ENCODE measurements at regions not wholly inside any gene's neighbourhood (a gene's known extent, or its start where the extent isn't known, plus 50 kb on each side); places are given as distances from the start of the nearest gene placed in this dataset.
"Not testable (repeated sequence)": the region's sequence is repeated elsewhere in the genome, so short reads cannot be mapped to it uniquely, and the experiment has no call there.

DNA sequence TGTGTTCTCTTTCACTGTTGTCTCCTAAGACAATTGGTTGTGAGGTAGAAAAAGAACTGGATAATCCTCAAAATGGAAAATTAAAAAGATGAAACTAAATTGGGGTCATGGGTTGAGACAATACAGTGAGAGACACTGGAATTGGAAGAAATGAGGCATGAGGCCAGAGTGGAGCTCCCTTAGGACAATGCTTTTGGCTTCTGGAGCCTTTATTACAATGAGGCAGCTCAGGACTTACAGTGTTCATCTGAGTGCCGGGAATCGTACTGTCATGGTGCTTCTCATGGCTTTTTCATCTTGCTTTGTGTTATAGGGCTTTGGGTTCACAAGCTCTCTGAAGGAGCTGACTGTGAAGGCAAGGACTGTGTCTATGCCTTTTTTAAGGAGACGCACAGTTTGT lies 293.5 kb downstream of the SOX2 start:
- DNase-seq, result no peak

DNA sequence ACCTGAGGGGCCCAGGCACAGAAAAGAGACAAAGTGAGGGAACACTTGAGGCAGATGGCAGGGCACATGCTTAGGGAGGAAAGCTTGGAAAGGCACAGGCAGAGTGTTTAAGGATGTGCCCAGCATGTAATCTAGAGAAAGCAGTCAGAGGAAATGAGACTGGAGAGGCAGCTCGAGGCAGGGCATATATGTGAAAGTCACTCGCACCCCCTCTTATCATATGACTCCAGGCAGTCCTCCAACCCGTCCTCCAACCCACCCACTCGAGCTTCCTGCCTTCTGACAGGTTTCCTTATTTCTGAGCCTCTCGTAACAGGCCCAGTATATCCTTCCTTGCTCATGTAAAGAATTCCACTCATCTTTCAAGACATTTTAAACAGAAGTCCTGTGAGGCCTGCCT lies 294.0 kb downstream of the SOX2 start:
- DNase-seq, result no peak

DNA sequence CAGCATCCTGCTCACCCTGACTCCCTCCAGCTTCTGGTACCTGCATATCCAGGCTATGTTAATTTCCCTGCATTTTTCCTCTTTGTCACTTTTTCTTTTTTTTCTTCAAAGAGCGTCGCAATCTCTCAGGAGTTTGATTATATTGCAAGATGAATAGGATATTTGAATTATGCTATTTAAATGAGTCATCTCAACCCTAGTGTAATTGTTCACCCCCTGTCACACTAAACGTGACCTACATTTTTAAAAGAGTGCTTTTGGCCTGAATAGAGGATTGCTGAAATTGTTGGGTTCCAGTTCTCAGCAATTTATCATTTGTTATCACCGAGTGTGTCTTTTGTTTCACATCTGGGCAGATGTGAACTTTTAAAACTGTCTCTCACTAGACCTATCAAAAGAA lies 294.7 kb downstream of the SOX2 start:
- DNase-seq, result no peak

DNA sequence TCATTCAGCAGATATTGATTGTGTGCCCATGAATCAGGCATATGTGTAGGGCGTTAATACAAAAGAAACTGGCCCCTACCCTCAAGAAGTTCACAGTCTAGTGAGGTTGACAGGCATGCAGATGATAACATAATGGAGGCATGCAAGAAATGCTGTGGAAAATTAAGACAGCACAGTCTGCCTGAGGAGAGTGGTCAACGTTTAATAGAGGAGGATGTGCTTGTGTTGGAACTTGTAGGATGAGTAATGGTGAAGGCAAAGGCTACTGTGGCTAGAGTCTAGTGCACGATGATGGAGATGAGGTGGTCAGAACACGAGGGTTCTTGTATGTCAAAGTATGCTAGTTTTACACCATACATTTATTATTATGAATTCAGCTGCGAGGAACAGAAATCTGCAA lies 295.7 kb downstream of the SOX2 start:
- DNase-seq, result no peak

GRCh38 chr3:182018361-182018760 lies 306.6 kb downstream of the SOX2 start:
- no peak for DNase-seq

DNA sequence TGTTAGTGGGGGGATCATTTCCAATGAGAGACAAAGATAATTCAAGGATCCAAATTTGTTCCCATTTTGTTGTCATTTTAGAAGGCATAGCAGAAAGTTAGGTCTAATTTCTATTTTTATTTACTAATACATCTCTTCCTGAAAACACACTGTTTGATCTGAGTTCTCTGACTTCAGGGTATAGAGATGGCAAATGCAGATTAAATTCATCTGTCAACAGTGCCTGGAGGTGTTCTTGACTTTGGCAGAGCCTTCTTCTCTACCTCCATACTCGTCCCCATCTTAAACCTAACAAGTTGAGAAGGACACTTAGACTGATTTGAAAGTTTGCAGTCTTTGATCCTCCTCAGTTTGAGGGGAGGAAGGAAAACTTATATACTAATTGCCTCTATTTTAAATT lies 308.2 kb downstream of the SOX2 start:
- DNase-seq, result no peak

GRCh38 chr3:182023843-182024242 lies 312.1 kb downstream of the SOX2 start:
- no peak for DNase-seq

DNA sequence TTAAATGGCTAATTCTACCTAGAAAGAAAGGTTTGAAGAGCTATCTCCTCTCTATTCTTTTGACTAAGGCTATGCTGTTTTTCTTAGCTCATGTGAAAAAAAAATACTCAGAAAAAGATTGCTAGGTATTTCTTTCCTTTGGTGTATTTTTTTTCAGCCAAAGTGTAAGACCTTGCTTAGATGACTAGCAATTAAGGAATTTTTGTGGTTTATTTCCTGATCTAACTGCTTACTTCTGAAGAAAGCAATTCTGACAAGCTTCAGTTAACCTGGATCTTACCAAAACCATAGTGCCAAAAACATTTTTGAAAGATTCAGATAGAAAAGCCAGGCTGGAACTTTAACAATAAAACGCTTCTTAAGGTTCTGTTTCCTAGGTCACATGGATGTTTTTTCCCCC lies 315.6 kb downstream of the SOX2 start:
- DNase-seq, result no peak

DNA sequence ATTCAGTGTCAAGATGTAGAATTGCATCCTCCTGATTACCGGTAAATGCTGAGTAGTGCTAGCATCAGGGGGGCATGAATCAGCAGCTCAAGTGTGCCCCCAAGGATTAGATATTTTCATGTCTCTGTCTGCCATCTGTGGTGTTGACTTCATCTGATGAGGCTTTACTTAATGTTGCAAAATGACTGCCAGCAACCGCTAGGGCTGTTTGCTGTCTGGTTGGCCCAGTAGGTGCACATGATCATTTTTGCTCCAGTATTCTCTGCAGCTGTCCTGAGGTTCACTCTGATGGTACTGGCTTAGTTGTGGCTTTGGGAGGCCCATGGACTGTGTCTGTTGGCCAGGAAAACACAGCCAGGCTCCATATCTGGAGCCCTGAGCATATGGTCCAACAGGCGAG lies 316.4 kb downstream of the SOX2 start:
- DNase-seq, result no peak

- DNase-seq, result not testable (repeated sequence)
These were observed 322.5 kb downstream of the SOX2 start for GRCh38 chr3:182034231-182034630.

GRCh38 chr3:182035324-182035723 lies 323.6 kb downstream of the SOX2 start:
- no peak for DNase-seq

DNA sequence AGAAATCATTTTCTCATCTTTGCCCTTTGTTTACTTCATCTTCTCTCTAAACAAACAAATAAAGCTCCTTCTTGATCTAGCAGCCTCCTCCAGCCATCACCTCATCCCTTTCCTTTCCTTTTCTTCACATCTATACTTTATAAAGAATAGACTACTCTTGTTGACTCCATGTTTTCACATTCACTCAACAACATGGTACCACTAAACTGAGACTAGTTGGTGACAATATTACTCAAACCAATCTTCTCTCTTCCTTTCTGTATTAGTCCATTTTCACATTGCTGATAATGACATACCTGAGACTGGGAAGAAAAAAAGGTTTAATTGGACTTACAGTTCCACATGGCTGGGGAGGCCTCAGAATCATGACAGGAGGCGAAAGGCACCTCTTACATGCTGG lies 324.7 kb downstream of the SOX2 start:
- DNase-seq, result no peak

DNA sequence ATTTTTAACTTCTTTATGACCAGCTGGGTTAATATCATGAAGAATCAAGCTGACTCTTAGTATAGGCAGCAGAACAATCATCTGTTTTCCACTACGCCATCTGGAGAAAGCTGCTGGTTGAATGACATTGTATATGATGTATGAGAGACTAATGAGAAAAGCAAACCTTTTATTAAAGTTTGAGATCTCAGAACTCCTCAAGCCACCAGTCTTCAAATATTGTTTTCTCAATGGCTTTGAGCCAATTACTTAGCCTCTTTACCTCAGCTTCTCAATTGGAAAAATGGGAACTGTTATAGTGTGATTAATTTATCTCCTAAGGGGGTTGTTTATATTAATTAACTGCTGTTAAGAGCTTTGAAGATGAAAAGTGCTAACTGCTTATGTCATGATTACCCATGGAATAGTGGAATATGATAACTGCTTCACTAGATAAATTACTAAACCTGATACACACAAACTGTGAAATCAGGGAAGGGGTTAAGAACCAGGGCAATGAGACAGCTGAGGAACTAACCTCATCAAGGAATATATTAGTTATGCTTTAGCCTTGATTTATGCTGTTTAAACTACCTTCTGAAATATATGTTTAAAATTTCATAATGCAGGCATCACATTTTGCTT lies 330.1 kb downstream of the SOX2 start:
- DNase-seq, result no peak

DNA sequence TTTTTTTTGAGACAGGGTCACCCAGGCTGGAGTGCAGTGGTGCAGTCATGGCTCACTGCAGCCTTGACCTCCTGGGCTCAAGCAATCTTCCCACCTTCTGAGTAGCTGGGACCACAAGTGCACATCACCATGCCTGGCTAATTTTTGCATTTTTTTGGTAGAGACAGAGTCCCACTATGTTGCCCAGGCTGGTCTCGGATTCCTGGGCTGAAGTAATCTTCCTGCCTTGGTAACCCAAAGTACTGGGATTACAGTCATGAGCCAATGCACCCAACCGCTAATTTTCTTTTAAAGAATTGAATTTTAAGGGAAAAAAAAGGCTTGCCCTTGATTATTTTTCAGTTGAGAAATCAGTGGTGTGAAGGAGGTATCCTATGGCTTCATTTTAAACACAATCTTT lies 334.0 kb downstream of the SOX2 start:
- no peak for DNase-seq

DNA sequence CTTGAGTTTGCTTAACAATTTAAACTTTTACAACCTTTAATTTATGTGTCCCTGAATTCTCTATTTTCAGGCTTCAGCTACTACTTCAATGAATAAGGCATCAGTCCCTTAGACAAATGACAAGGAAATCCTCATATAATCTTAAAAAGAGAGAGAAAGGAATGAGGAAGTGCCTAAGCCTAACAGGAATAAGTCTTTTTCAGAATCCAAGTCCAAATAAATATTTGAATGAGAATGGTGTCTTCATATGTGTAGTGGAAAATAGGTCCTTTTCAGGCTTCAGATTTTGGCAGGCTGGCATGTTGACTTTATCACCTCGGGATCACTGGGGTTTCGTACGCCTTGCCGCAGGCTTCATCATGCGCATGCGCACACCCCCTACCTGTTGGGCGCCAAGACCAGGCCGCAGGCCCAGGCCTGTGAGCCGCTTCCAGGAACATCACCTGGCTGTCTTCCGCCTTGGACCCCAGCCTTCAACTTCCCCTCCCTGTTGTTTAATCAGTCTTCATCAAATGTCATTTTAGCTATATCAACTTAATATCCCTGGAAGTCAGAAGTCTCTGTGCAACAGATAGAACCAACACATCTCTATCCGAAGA lies 334.5 kb downstream of the SOX2 start:
- no peak for DNase-seq

DNA sequence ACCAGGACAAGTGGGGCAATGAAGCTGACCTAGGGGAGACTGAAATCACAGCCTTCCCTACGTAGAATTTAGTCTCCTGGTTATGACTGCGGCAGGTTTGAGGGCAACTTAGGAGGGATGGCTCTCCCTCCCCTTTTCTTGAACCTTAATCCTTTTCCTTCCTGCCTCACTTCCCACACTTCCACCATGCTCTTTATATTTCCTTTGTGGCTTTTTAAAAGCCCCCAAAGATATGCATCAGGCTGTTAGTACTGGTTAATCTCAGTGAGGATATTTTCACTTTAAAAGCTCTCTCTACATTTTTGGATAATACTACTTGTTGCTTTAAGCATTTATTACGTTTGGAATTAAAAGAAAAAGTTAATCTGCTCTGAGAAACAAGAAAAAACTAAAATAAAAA lies 339.2 kb downstream of the SOX2 start:
- DNase-seq, result no peak

- no peak for DNase-seq
These were observed 340.6 kb downstream of the SOX2 start for GRCh38 chr3:182052332-182052731.

DNA sequence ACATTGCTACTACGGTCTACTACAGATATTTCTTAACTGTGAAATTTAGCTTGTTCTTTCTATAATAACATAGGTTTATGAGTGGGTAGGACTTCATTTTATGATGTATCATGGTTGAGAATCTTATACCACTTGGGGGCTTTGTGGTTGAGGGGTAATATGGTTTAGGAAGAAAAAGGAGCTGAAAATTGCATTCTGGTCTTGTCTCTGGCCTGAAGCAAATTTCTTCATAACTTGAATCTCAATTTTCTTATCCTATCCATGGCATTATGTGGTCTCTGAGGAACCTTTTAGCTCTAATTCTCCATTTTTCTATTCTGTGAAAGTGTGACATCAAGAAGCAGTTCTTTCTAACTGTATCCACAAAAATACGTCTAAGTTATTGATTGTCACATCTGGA lies 341.0 kb downstream of the SOX2 start:
- DNase-seq, result no peak

DNA sequence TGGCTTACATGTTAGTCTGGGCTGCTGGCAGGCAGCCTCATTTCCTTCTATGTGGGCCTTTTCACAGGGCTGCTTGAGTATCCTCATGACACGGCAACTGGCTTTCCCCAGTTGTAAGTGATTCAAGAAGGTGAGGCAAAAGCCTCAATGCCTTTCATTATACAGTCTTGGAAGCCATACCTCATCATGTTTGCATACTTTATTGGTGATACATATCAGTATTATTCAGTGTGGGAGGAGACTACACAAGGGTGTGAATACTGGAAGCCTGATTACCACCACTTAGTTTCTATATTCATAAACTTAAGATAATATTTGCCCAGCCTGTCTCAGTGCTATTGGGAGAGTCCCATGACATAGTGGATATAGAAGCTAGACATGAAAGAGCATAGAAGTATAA lies 346.8 kb downstream of the SOX2 start:
- DNase-seq, result no peak

GRCh38 chr3:182063742-182064141 lies 352.0 kb downstream of the SOX2 start:
- DNase-seq, result no peak

DNA sequence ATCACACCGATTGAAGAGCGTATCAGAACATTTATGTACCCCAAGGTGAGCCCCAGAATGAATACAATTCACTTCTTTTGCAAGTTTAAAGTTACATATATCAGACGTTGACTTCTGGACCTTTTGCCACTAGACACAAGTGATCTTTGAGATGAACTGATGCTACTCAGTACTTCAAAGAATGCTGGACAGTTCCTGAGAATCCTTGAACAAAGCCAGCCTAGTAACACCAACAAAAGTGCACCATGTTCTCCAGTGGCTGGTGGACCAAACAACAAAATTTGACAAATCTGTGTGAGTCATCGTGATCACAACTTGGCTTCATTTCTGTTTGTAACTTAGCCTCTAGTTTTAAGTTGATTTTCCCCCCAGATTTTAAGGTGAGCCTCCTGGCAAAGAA lies 355.7 kb downstream of the SOX2 start:
- no peak for DNase-seq

- DNase-seq, result no peak
These were observed 366.6 kb downstream of the SOX2 start for GRCh38 chr3:182078316-182078715.

DNA sequence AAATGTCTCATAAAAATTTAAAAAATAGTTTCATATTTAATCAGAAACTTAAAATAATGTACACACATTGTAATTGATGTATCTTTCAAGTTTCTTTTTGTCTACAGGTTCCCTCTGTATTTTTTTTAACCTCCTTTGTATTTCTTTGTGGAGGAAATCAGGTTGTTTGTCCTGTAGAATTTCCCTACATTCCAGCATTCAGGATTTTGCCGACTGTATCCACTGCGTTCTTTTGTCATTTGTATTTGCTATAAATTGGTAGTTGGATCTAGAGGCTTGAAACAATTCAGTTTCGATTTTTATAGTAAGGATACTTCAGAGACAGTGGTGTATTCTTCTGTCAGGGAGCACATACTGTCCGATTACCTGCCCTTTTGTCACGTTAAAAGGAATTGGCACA lies 367.2 kb downstream of the SOX2 start:
- DNase-seq, result no peak

GRCh38 chr3:182081096-182081495 lies 369.4 kb downstream of the SOX2 start:
- no peak for DNase-seq

DNA sequence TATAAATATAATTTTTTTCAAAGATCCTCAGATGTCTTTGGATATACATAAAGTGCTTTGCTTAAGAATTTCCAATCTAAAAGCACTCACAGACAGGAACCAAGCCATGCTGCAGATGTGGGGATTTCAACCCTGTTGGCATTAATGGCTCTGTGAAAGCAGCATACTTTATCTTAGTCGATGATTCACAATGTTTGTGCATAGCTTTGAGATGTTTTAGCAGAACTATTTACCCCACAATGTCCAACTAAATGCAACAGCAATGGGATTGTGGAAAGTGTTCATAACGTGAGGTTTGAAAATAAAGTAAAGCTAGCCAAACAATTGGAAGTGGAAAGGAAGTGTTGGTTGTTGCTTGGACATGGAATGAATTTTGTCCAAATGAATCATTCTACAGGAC lies 371.4 kb downstream of the SOX2 start:
- DNase-seq, result no peak

Data from activated gamma-delta T cell treated with Interleukin-2 at 50 U/mL for 16 hours (primary cell).